HepG2 (cell line): ENCODE measurements at regions not wholly inside any gene's neighbourhood (a gene's known extent, or its start where the extent isn't known, plus 50 kb on each side); places are given as distances from the start of the nearest gene placed in this dataset.
A peak's percentile ranks its signal among the peaks of the same experiment; 100 is the strongest.

Experiments used
- ATM ChIP-seq: fragments of 450-650 bp; IDR thresholded peaks from 2 replicates; pipeline ENCODE4 v1.7.1; 2017; ENCODE audit warnings: mild to moderate bottlenecking, borderline replicate concordance
- ATRX ChIP-seq: sonication (generic); formaldehyde crosslinking; IDR thresholded peaks from 2 replicates; pipeline ENCODE4 v1.4.0; 2020; ENCODE audit warnings: missing genetic modification reagents, borderline replicate concordance
- CREBL2 ChIP-seq: sonication (generic); formaldehyde crosslinking; IDR thresholded peaks from 2 replicates; pipeline ENCODE4 v1.8.1; 2023; ENCODE audit warnings: missing genetic modification reagents, mild to moderate bottlenecking, borderline replicate concordance
- DNMT3B ChIP-seq: conservative IDR thresholded peaks from 2 replicates; pipeline ENCODE4 v1.6.1; 2016; ENCODE audit warnings: missing biosample characterization, control low read depth
- GZF1 ChIP-seq: sonication (generic); formaldehyde crosslinking; IDR thresholded peaks from 2 replicates; pipeline ENCODE4 v1.5.1; 2020; ENCODE audit warnings: mild to moderate bottlenecking, missing genetic modification reagents
- HBP1 ChIP-seq: IDR thresholded peaks from 2 replicates; pipeline ENCODE4 v1.6.1; 2016; ENCODE audit warnings: low read depth, control low read depth
- KLF12 ChIP-seq: sonication (generic); formaldehyde crosslinking; IDR thresholded peaks from 2 replicates; pipeline ENCODE4 v1.4.0; 2020; ENCODE audit warnings: missing genetic modification reagents, borderline replicate concordance
- MAZ ChIP-seq, 2 experiments: sonication (generic) in 1 of 2; formaldehyde crosslinking in 1 of 2; IDR thresholded peaks; 2 replicates each; pipeline versions ENCODE4 v1.5.0 to v1.6.1; 2012 to 2020; ENCODE audit warnings: low read depth in 2 of 2, mild to moderate bottlenecking in 2 of 2, borderline replicate concordance in 1 of 2, improper control_type of control experiment in 1 of 2, low read length in 1 of 2, missing genetic modification reagents in 1 of 2, moderate library complexity in 1 of 2
- NAIF1 ChIP-seq: sonication (generic); formaldehyde crosslinking; IDR thresholded peaks from 2 replicates; pipeline ENCODE4 v1.5.0; 2020; ENCODE audit warnings: mild to moderate bottlenecking, missing genetic modification reagents, borderline replicate concordance
- POLR2AphosphoS2 ChIP-seq: IDR thresholded peaks from 2 replicates; pipeline ENCODE4 v1.6.1; 2011; ENCODE audit warnings: low read depth, low read length, improper control_type of control experiment
- REL ChIP-seq: sonication (generic); formaldehyde crosslinking; conservative IDR thresholded peaks from 2 replicates; pipeline ENCODE4 v1.8.0; 2022; ENCODE audit warnings: mild to moderate bottlenecking, missing genetic modification reagents, moderate library complexity
- SAP130 ChIP-seq: IDR thresholded peaks from 2 replicates; pipeline ENCODE4 v1.6.1; 2016; ENCODE audit warnings: low read depth
- TARDBP ChIP-seq: sonication (generic); formaldehyde crosslinking; IDR thresholded peaks from 2 replicates; pipeline ENCODE4 v1.8.0; 2022; ENCODE audit warnings: mild to moderate bottlenecking, missing genetic modification reagents
- ZBTB33 ChIP-seq: sonication (generic); formaldehyde crosslinking; IDR thresholded peaks from 2 replicates; pipeline ENCODE4 v1.4.0; 2020; ENCODE audit warnings: missing genetic modification reagents
- ZBTB43 ChIP-seq: sonication (generic); formaldehyde crosslinking; conservative IDR thresholded peaks from 2 replicates; pipeline ENCODE4 v1.4.0; 2020; ENCODE audit warnings: missing genetic modification reagents
- ZBTB46 ChIP-seq: sonication (generic); formaldehyde crosslinking; IDR thresholded peaks from 2 replicates; pipeline ENCODE4 v1.4.0; 2020; ENCODE audit warnings: mild to moderate bottlenecking, missing genetic modification reagents, borderline replicate concordance
- ZFP36L2 ChIP-seq: sonication (generic); formaldehyde crosslinking; IDR thresholded peaks from 2 replicates; pipeline ENCODE4 v1.4.0; 2020; ENCODE audit warnings: missing genetic modification reagents
- ZKSCAN8 ChIP-seq: IDR thresholded peaks from 2 replicates; pipeline ENCODE4 v1.6.1; 2016; ENCODE audit warnings: borderline replicate concordance, missing genetic modification reagents, missing compliant biosample characterization
- ZNF770 ChIP-seq: sonication (generic); formaldehyde crosslinking; IDR thresholded peaks from 2 replicates; pipeline ENCODE4 v1.5.0; 2020; ENCODE audit warnings: mild to moderate bottlenecking, missing genetic modification reagents
- ZNF775 ChIP-seq: sonication (generic); formaldehyde crosslinking; IDR thresholded peaks from 2 replicates; pipeline ENCODE4 v1.4.0; 2020; ENCODE audit warnings: missing genetic modification reagents, mild to moderate bottlenecking, moderate library complexity, borderline replicate concordance
- ZNF782 ChIP-seq: sonication (generic); formaldehyde crosslinking; IDR thresholded peaks from 2 replicates; pipeline ENCODE4 v1.4.0; 2020; ENCODE audit warnings: missing genetic modification reagents, mild to moderate bottlenecking, borderline replicate concordance

GRCh38 chr3:30319713-30320112 lies 286.7 kb upstream of the TGFBR2 start (continued):
- TF ChIP-seq NAIF1 (CRISPR knock-in tag) (no peak), REL (CRISPR knock-in tag) (no peak), DNMT3B (CRISPR knock-in tag) (no peak), ZFP36L2 (CRISPR knock-in tag) (no peak), POLR2AphosphoS2 (no peak), MAZ (IDR thresholded peaks at IDR 0.05; ENCODE audit: borderline replicate concordance, low read depth, low read length) (no peak), MAZ (CRISPR knock-in tag; IDR thresholded peaks at IDR 0.05; ENCODE audit: low read depth) (no peak), TARDBP (CRISPR knock-in tag) (0 out of 2 replicates have a peak, but pooled peaks have one; percentile 18), ATM (no peak), ZKSCAN8 (peak; percentile 40; the same call in 1 of the 2 replicates), ZBTB46 (CRISPR knock-in tag) (no peak), ATRX (CRISPR knock-in tag) (no peak), KLF12 (no peak), GZF1 (no peak), ZNF782 (CRISPR knock-in tag) (no peak), ZBTB43 (CRISPR knock-in tag) (no peak), HBP1 (CRISPR knock-in tag) (no peak), ZNF775 (no peak), ZBTB33 (CRISPR knock-in tag) (0 out of 2 replicates have a peak, but pooled peaks have one; percentile 18), CREBL2 (CRISPR knock-in tag) (no peak), SAP130 (CRISPR knock-in tag) (peak; percentile 31; the same call in 1 of the 2 replicates), ZNF770 (CRISPR knock-in tag) (no peak)
